ENCODE measurements at regions not wholly inside any gene's neighbourhood (a gene's known extent, or its start where the extent isn't known, plus 50 kb on each side); places are given as distances from the start of the nearest gene placed in this dataset.

DNA sequence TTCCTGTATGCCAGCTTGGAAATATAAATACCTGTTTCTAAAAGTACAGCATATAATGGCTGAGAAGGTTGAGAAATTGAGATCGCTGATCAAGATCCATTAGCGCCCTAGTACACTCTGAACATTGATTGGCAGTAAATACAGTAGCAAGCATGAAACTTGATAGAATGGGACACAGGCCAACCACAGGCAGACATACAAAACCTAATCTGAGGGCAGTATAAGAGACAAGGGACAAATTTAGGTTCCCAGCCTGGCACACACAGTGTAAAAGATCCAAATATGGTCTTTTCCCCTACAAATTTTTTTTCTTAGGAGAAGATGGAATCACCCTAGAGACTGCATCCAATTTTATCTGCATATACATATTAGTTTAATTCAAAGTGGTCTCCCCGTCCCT is 126.5 kb upstream of the ARHGAP42 start:
- Histone ChIP-seq H3K27ac (no peak overlapping the region), H3K4me1 (peaks cover 16% of the 10 kb centered on the region), H3K36me3 (ENCODE audit: insufficient read depth in 1 of 2, low read depth in 1 of 2) (no peaks in the 10 kb centered on the region), H3K27me3 (ENCODE audit: insufficient read depth in 3 of 3, low read length in 2 of 3) (no peaks in the 10 kb centered on the region), H3K9me3 (no peaks in the 10 kb centered on the region), H3K4me3 (no peak overlapping the region)
- 68 to 79% (median 73%) methylated on average over 3 of the region's 3 CpGs for WGBS, 3 donors
- intact Hi-C loops (cut with DNase I): no loop called here
- ATAC-seq (no peak), DNase-seq (no peak)
- TF ChIP-seq, protein P1, sequence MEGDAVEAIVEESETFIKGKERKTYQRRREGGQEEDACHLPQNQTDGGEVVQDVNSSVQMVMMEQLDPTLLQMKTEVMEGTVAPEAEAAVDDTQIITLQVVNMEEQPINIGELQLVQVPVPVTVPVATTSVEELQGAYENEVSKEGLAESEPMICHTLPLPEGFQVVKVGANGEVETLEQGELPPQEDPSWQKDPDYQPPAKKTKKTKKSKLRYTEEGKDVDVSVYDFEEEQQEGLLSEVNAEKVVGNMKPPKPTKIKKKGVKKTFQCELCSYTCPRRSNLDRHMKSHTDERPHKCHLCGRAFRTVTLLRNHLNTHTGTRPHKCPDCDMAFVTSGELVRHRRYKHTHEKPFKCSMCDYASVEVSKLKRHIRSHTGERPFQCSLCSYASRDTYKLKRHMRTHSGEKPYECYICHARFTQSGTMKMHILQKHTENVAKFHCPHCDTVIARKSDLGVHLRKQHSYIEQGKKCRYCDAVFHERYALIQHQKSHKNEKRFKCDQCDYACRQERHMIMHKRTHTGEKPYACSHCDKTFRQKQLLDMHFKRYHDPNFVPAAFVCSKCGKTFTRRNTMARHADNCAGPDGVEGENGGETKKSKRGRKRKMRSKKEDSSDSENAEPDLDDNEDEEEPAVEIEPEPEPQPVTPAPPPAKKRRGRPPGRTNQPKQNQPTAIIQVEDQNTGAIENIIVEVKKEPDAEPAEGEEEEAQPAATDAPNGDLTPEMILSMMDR (IDR thresholded peaks at IDR 0.05): no peak

DNA sequence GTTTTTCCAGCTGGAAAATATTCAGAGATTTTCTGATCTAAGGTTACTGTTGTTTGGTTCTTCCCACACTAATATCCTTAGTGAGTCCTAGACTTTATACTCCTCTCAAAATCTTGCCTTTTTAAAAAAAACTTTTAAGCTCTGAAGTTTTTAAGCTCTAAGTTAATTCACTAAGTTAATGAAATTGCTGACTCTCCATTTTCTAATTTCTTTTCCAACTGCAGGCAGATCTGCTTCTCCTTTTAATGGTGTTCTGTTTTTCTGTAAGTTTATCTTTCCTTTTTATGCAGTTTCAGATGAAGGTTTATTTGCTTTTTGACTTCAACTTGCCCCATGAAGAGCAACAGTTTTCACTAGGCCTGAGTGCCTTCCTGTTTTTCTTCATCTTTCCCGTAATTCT is 125.8 kb upstream of the ARHGAP42 start:
- H3K4me1 ChIP-seq: peaks cover 16% of the 10 kb centered on the region
- no peaks in the 10 kb centered on the region for H3K27me3 ChIP-seq (ENCODE audit: insufficient read depth in 3 of 3, low read length in 2 of 3)
- TF ChIP-seq, protein P1 (IDR thresholded peaks at IDR 0.05): no peak
- intact Hi-C loops (cut with DNase I): no loop called here
- no peaks in the 10 kb centered on the region for H3K9me3 ChIP-seq
- 0 to 51% (median 46%) methylated on average over 1 of the region's 1 CpG for WGBS, 3 donors
- DNase-seq (no peak), ATAC-seq (no peak)
- no peaks in the 10 kb centered on the region for H3K36me3 ChIP-seq (ENCODE audit: insufficient read depth in 1 of 2, low read depth in 1 of 2)
- H3K4me3 ChIP-seq: no peak overlapping the region
- H3K27ac ChIP-seq: no peak overlapping the region

DNA sequence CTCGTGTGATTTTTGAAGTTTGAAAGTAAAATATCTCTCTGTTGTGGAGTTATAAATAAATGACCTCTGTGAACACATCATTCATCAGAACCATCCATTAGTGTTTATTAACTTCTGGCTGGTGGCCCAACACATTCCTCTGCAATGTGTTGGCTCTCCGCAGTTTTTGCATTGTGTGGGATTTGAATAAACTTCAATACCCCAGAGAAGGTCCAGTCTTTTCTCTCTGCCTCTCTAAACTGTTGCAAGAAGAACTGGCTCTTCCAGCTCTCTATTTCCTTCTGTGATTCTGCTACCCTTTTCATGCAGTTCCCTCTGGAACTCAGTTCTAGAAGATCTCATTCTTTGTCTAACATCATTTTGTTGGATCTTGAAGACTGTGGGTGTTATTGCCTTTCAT is 125.0 kb upstream of the ARHGAP42 start:
- H3K36me3 ChIP-seq (ENCODE audit: insufficient read depth in 1 of 2, low read depth in 1 of 2): no peaks in the 10 kb centered on the region
- no peaks in the 10 kb centered on the region for H3K27me3 ChIP-seq (ENCODE audit: insufficient read depth in 3 of 3, low read length in 2 of 3)
- no peak overlapping the region for H3K27ac ChIP-seq
- peaks cover 16% of the 10 kb centered on the region for H3K4me1 ChIP-seq
- H3K4me3 ChIP-seq: no peak overlapping the region
- TF ChIP-seq, protein P1 (IDR thresholded peaks at IDR 0.05): no peak
- H3K9me3 ChIP-seq: no peaks in the 10 kb centered on the region
- DNase-seq (no peak), ATAC-seq (no peak)
- intact Hi-C loops (cut with DNase I): no loop called here
- WGBS, 3 donors: 19 to 23% (median 21%) methylated on average over 2 of the region's 2 CpGs

- DNase-seq: no peak
- no peak overlapping the region for H3K27ac ChIP-seq
- H3K4me1 ChIP-seq: peaks cover 16% of the 10 kb centered on the region
- intact Hi-C loops (cut with DNase I): no loop called here
- no peaks in the 10 kb centered on the region for H3K27me3 ChIP-seq (ENCODE audit: insufficient read depth in 3 of 3, low read length in 2 of 3)
- H3K36me3 ChIP-seq (ENCODE audit: insufficient read depth in 1 of 2, low read depth in 1 of 2): no peaks in the 10 kb centered on the region
- TF ChIP-seq, protein P1 (IDR thresholded peaks at IDR 0.05): no peak
- ATAC-seq: no peak
- H3K9me3 ChIP-seq: no peaks in the 10 kb centered on the region
- H3K4me3 ChIP-seq: no peak overlapping the region
- 89 to 90% (median 89%) methylated on average over 8 of the region's 8 CpGs for WGBS, 3 donors
Measured at GRCh38 chr11:100563541-100564280, 123.4 kb upstream of the ARHGAP42 start.

Measured in psoas muscle (tissue), 7 donors.